ENCODE measurements at regions not wholly inside any gene's neighbourhood (a gene's known extent, or its start where the extent isn't known, plus 50 kb on each side); places are given as distances from the start of the nearest gene placed in this dataset.

DNA sequence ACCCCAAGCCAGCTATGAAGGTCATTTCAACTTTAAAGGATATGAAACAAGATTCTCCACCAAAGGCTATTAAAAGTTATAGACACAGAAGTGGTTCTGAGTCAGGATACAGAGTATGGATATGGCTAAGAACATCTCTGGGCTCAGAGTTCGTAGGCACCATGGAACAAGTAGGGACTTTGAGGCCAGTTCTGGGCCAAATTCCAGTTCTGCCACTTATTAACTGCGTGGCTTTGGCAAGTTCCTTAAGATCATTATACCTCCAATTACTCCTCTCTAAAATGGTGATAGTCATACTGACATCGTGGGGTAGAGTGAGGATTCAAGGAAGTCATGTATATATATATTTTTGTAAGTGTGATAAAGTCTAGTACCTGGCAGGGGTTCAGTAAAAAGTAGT lies 105.8 kb upstream of the NFE2L3 start:
- Histone ChIP-seq H3K4me3 (no peak overlapping the region), H3K36me3 (ENCODE audit: low read depth) (no peaks in the 10 kb centered on the region), H3K4me1 (ENCODE audit: low read depth) (peaks cover 3% of the 10 kb centered on the region), H3K9me3 (no peaks in the 10 kb centered on the region)
- ATAC-seq: peak; percentile 83
- TF ChIP-seq CTCF (IDR thresholded peaks at IDR 0.05): no peak
- intact Hi-C loops (cut with DNase I, micrococcal nuclease): no loop called here
- peak in 1 of 3 donors; percentile 46 for DNase-seq

- Histone ChIP-seq H3K4me1 (ENCODE audit: low read depth) (peaks cover 3% of the 10 kb centered on the region), H3K4me3 (no peak overlapping the region), H3K9me3 (no peaks in the 10 kb centered on the region), H3K36me3 (ENCODE audit: low read depth) (no peaks in the 10 kb centered on the region)
- intact Hi-C loops (cut with DNase I, micrococcal nuclease): no loop called here
- ATAC-seq (no peak), DNase-seq (no peak)
- no peak for TF ChIP-seq CTCF (IDR thresholded peaks at IDR 0.05)
Measured at GRCh38 chr7:26046878-26047277, 105.1 kb upstream of the NFE2L3 start.

DNA sequence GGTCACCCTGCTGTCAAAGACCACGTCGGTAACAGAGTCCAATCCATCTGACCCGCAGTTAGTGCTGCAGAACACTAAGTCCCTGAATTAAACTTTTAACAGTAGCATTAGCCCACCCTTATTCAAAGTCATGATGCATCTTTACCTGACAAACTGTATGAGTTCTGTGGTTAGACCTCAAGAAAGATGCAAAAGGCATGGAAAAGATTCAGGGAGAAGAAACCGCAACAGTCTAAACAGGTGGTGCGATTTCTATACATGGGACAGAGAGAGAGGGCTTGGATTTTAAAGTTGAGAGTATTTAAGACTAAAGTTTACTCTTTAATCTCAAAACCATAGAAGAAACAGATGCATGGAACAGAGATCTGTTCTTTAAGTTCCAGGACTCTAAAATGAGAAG lies 103.3 kb upstream of the NFE2L3 start:
- Histone ChIP-seq H3K36me3 (ENCODE audit: low read depth) (no peaks in the 10 kb centered on the region), H3K9me3 (no peaks in the 10 kb centered on the region), H3K4me1 (ENCODE audit: low read depth) (peaks cover 3% of the 10 kb centered on the region), H3K4me3 (no peak overlapping the region)
- ATAC-seq (no peak), DNase-seq (no peak)
- intact Hi-C loops (cut with DNase I, micrococcal nuclease): no loop called here
- TF ChIP-seq CTCF (IDR thresholded peaks at IDR 0.05): no peak

- H3K4me3 ChIP-seq: no peak overlapping the region
- DNase-seq: no peak
- no peak for ATAC-seq
- TF ChIP-seq CTCF (IDR thresholded peaks at IDR 0.05): no peak
- intact Hi-C loops (cut with DNase I, micrococcal nuclease): no loop called here
- H3K4me1 ChIP-seq (ENCODE audit: low read depth): peaks cover 3% of the 10 kb centered on the region
- H3K9me3 ChIP-seq: no peaks in the 10 kb centered on the region
- H3K36me3 ChIP-seq (ENCODE audit: low read depth): no peaks in the 10 kb centered on the region
Measured at GRCh38 chr7:26049081-26049480, 102.9 kb upstream of the NFE2L3 start.

- no peak overlapping the region for H3K4me3 ChIP-seq
- DNase-seq (no peak), ATAC-seq (no peak)
- peaks cover 3% of the 10 kb centered on the region for H3K4me1 ChIP-seq (ENCODE audit: low read depth)
- TF ChIP-seq CTCF (IDR thresholded peaks at IDR 0.05): no peak
- intact Hi-C loops (cut with DNase I, micrococcal nuclease): no loop called here
- no peaks in the 10 kb centered on the region for H3K36me3 ChIP-seq (ENCODE audit: low read depth)
- H3K9me3 ChIP-seq: no peaks in the 10 kb centered on the region
Measured at GRCh38 chr7:26051021-26051420, 101.0 kb upstream of the NFE2L3 start.

DNA sequence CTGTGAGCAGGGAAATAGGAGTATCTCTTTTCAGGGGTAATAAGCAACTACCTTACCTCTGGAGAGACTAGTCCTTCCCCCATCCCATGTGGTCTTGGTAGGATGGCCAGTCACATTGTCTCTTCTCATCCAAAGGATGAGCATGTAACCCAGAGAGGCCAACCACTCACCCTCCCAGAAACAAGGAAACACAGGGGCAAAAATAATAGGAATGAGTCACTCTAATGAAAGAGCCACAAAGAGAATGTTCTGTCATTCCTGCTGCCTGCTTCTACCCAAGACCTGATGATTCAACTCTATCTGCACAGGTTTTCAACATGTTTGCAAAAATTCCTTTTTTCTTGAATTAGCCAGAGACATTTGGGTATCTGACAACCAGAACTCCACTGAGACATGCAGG lies 99.3 kb upstream of the NFE2L3 start:
- Histone ChIP-seq H3K9me3 (no peaks in the 10 kb centered on the region), H3K4me1 (ENCODE audit: low read depth) (no peaks in the 10 kb centered on the region), H3K36me3 (ENCODE audit: low read depth) (no peaks in the 10 kb centered on the region), H3K4me3 (no peak overlapping the region)
- ATAC-seq: no peak
- DNase-seq: no peak
- TF ChIP-seq CTCF (IDR thresholded peaks at IDR 0.05): no peak
- intact Hi-C loops (cut with DNase I, micrococcal nuclease): no loop called here
